MV-4-11 (cell line): ENCODE measurements at regions not wholly inside any gene's neighbourhood (a gene's known extent, or its start where the extent isn't known, plus 50 kb on each side); places are given as distances from the start of the nearest gene placed in this dataset.
"Not testable (repeated sequence)": the region's sequence is repeated elsewhere in the genome, so short reads cannot be mapped to it uniquely, and the experiment has no call there.

Experiments
- DNase-seq: peaks from one replicate; lab custom pipeline; 2025; lab: John Stamatoyannopoulos, UW

- DNase-seq: no peak
Observed at GRCh38 chr5:166068547-166069335, 2222.7 kb upstream of the WWC1 start.

DNA sequence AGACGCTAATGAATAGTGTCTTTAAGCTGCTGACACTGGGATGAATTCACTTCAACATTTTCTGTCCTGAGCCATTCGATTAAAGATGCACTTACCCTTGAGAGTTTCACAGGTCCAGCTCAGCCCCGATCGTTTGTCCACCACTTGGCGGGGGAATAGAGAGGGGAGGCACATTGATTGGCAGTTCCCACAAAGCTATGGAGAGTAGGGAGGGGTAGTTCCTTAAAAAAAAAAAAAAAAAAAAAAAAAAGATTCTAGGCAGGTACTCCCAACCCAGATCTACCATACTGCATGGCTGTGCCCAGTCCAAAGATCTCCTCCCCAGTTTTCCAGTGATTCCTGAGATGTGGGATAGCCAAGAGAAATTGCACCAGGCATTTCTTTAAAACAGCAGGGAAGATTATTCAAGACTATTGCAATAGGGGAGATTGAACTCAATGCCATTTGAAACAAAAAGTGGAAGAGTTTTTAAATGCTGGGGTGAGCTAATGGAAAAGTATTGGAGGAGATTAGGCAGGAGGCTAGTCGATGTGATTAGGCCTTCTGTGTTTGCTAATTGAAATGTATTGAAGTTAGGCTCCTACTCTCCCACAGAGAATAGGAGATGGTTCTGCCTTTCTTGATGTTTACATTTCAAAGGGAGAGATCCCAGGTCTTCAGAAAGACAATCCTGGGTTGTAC lies 2217.4 kb upstream of the WWC1 start:
- DNase-seq: no peak

DNA sequence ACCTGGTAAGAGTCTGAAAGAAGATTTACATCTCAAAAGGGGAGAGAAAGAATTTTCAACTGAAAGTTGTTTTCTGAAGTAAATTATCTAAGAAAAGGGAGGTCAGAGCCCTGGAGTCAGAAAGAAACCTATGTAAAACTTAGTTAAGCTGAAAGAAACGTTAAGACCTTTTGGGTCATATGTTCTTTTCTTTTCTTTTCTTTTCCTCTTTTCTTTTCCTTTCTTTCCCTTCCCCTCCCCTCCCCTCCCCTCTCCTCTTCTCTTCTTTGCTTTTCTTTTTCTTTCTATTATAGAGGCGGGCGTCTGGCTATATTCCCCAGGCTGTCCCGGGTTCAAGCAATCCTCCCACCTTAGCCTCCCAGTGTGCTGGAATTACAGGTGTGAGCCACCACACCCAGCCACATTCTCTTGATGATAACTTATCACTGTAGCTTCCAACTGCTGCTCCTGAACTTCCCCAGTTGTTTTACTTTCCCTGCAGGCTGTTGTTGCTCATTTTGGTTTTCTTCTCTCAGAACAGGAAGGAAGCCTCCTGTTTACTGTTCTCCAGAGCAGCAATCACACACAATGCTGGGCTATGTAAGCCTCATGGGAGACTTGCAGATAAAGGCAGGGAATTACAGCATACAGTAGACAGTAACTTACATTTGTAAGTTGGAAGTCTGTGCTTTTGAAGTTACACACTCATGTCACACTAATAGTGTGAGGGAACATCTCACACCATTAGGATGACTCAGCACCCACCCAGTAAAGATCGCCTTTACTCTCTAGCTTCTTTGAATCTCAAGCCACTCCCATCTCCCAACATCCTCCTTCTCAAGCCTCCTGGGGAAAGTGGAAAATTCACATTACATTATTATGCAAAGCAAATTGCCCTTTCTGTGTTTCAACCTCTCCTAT lies 2216.6 kb upstream of the WWC1 start:
- DNase-seq: no peak

- DNase-seq: no peak
Observed at GRCh38 chr5:166083183-166083959, 2208.1 kb upstream of the WWC1 start.

GRCh38 chr5:166086568-166086967 lies 2204.9 kb upstream of the WWC1 start:
- DNase-seq: no peak

DNA sequence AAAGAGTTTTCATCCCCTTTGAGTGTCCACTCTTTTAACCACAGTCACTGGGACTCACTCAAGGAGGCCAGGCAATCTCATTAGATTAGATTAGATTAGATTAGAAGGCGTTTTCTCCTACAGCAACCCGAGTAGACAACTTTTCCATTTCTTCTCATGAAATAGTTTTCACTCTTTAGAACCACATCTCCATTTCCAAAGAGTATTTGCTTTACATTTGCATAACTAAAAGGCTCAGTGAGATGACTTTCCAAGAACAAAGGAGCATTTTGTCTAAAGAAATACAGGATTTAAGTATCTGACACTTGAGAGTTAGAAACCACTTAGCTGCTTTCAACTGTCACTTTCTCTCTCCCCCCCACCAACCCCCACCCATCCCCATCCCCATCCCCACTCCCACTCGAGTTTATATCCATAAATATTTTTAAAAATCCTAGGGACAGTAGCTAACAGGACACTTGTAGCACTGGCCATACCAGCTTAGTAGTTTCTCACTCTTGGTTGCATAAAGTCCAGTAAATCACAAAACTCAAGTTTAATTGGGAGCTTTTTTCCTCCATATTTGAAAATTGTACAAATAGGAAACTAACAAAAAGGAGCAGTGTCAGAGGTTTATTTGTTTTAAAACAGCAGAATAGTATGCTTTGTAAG lies 2202.9 kb upstream of the WWC1 start:
- no peak for DNase-seq

DNA sequence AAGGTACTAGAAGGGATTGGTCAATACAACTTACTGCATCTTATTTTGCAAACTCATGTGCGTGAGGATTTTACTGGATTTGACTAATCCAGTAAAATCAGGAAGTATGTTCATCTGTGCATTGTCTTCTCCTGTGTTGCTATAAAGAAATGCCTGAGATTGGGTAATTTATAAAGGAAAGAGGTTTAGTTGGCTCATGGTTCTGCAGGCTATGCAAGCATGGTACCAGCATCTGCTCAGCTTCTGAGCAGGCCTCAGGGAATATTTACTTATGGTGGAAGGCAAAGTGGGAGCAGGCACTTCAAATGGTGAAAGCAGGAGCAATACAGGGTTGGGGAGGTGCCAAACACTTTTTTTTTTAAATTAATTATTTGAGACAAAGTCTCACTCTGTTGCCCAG lies 2199.5 kb upstream of the WWC1 start:
- DNase-seq: no peak

DNA sequence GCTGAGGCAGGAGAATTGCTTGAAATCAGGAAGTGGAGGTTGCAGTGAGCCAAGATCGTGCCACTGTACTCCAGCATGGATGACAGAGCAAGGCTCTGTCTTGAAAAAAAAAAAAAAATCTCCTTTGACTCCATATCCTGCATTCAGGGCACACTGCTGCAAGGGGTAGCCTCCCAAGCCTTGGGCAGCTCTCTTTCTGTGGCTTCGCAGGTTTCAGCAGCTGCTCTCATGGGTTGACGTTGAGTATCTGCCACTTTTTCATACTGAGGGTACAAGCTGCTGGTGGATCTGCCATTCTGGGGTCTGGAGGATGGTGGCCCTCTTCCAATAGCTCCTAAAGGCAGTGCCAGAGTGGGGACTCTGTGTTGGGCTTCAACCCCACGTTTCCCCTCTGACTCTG lies 2198.1 kb upstream of the WWC1 start:
- no peak for DNase-seq

GRCh38 chr5:166102947-166103346 lies 2188.5 kb upstream of the WWC1 start:
- no peak for DNase-seq

- no peak for DNase-seq
Observed at GRCh38 chr5:166111021-166111420, 2180.4 kb upstream of the WWC1 start.

- DNase-seq: no peak
Observed at GRCh38 chr5:166117072-166118066, 2174.1 kb upstream of the WWC1 start.

GRCh38 chr5:166119506-166119905 lies 2171.9 kb upstream of the WWC1 start:
- DNase-seq: no peak

- no peak for DNase-seq
Observed at GRCh38 chr5:166123717-166124116, 2167.7 kb upstream of the WWC1 start.

DNA sequence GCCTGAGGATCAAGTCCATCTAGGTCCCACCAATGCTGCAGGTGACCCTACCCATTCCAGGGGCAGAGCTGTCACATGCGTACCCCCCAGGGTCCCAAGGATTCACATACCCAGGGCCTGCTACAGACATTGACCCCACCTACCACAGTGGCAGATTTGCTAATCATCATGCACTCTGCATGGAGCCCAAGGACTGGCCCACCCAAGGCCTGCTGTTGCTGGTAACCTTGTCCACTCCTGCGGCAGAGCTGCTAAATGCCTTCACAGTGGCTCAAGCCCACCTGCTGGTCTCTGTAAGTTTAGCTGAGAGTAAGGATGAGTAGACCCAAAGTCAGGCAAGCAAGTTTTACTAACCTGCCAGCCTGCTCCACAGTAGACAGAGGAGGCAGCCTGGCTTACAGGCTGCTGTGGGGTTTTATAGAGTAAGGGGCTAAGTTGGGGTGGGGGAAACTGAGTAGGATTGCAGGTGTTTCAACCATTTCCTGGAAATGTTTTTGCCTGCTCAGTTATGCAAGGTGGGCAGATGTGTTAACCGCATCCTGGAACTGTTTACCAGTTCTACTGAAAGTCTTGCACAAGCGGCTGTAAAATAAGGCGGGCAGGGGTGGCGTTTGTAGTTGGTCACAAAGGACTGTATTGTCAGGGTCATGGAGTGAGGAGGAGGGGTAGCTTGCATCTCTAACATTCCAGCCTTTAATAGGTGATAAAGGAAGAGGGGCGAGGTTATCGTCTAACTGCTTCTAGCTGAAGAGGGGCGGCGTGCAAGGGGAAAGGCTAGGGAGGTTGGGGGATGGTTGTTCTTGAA lies 2163.5 kb upstream of the WWC1 start:
- DNase-seq: no peak

DNA sequence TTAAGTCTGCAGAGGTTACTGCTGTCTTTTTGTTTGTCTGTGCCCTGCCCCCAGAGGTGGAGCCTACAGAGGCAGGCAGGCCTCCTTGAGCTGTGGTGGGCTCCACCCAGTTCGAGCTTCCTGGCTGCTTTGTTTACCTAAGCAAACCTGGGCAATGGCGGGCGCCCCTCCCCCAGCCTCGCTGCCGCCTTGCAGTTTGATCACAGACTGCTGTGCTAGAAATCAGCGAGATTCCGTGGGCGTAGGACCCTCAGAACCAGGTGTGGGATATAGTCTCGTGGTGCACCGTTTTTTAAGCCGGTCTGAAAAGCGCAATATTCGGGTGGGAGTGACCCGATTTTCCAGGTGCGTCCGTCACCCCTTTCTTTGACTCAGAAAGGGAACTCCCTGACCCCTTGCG lies 2146.3 kb upstream of the WWC1 start:
- not testable (repeated sequence) for DNase-seq

- no peak for DNase-seq
Observed at GRCh38 chr5:166163996-166164610, 2127.3 kb upstream of the WWC1 start.

DNA sequence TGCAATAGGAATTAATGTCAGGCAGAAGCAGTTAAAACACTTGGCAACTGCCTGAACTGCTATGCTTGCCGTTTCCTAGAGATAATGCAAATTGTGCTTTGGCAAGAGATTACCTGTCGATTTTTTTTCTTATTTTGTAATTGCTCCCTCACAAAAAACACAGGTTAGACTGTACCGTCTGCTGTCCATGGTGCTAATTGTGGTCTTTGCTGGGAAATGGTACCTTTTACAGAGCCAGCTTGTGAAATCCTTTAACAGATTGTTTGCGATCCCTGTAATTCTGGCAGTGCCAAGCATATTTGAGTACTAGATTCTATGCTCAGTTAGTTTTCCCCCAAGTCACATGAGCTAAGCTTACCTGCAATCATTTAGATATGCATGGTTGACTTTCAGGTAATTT lies 2125.8 kb upstream of the WWC1 start:
- DNase-seq: no peak

DNA sequence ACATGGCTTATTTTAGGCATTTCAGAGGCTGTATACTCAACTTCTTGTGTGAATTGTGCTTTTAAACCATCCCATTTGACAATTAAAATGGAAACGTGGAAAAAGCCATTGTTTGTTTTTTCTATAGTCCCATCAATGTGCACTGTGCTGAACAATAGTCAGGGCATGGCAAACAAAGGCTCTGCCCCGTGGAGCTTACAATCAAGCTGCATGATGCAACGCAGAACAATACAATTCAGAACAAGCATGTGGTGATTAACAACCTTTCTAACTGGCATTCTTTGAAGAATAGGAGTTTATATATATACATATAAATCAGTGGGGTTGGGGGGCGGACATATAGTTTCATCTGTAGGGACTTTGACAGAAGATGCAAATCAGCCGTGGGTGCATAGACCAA lies 2125.4 kb upstream of the WWC1 start:
- DNase-seq: no peak

DNA sequence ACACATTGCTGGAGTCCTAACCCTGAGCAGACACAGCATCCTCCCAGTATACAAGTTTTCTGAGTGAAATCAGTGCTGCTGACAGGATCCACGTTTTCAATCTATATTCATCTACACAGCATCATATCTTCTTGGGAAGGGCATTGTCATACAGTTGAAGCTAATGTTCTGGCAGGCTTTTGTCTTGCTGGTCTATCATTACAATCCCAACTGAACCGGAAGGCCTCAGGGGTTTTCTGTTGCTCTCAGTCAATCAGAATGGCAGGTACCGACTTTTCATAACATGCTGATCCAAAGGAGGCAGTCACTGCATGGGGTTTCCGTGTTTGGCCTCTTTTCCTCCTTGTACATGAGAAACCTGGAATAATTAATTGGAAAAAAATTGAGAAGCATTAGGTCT lies 2118.8 kb upstream of the WWC1 start:
- no peak for DNase-seq
